ENCODE measurements at regions not wholly inside any gene's neighbourhood (a gene's known extent, or its start where the extent isn't known, plus 50 kb on each side); places are given as distances from the start of the nearest gene placed in this dataset.

DNA sequence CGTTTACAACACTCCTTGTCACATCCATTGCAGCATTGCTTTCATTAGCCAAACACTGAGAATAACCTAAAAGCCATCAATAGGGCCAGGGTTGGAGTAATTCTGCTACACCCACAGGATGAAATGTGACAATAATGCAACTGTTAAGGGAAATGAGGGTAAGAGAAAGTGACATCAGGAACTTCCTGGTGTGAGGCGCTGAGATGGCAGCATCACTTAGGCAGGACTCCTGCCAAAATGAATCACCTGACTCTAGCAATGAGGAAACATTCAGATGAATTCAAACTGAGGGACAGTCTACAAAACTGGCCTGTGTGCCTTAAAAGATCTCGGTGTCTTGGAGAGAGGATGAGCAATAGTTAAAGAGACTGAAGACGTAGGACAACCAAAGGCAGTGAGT is 115.6 kb upstream of the AGAP1 start:
- no peak overlapping the region for H3K4me3 ChIP-seq (ENCODE audit: low read length)
- TF ChIP-seq CTCF (IDR thresholded peaks at IDR 0.05; ENCODE audit: low read length) (no peak), EZH2 (optimal IDR thresholded peaks at IDR 0.05; ENCODE audit: low read depth, low read length) (no peak), EZH2phosphoT487 (IDR thresholded peaks at IDR 0.05; ENCODE audit: low read length) (no peak)
- H3F3A ChIP-seq (ENCODE audit: insufficient read depth, low read length), result no peaks in the 10 kb centered on the region
- no peak overlapping the region for H3K27ac ChIP-seq (ENCODE audit: low read length)
- no peak overlapping the region for H3K4me2 ChIP-seq (ENCODE audit: low read depth, low read length)
- no peaks in the 10 kb centered on the region for H3K9me2 ChIP-seq (replicated peaks; ENCODE audit: insufficient read depth, low read length)
- no peak overlapping the region for H3K9ac ChIP-seq (ENCODE audit: low read length)
- no peaks in the 10 kb centered on the region for H3K9me3 ChIP-seq (replicated peaks; ENCODE audit: insufficient read depth, low read length)
- H3K79me2 ChIP-seq (ENCODE audit: low read length), result no peaks in the 10 kb centered on the region
- H4K20me1 ChIP-seq (ENCODE audit: insufficient read depth, low read length), result no peaks in the 10 kb centered on the region
- no peak overlapping the region for H2AFZ ChIP-seq (ENCODE audit: low read length)
- H3K36me3 ChIP-seq (replicated peaks; ENCODE audit: insufficient read depth, low read length), result no peaks in the 10 kb centered on the region
- H3K4me1 ChIP-seq (ENCODE audit: low read length), result no peaks in the 10 kb centered on the region
- H3K27me3 ChIP-seq (replicated peaks; ENCODE audit: insufficient read depth, low read length), result no peaks in the 10 kb centered on the region
- no peak for DNase-seq

GRCh38 chr2:235378944-235379343 is 114.9 kb upstream of the AGAP1 start:
- TF ChIP-seq EZH2 (optimal IDR thresholded peaks at IDR 0.05; ENCODE audit: low read depth, low read length) (no peak), CTCF (IDR thresholded peaks at IDR 0.05; ENCODE audit: low read length) (no peak), EZH2phosphoT487 (IDR thresholded peaks at IDR 0.05; ENCODE audit: low read length) (no peak)
- Histone ChIP-seq H4K20me1 (ENCODE audit: insufficient read depth, low read length) (no peaks in the 10 kb centered on the region), H3K4me2 (ENCODE audit: low read depth, low read length) (no peak overlapping the region), H3K4me3 (ENCODE audit: low read length) (no peak overlapping the region), H3K27me3 (replicated peaks; ENCODE audit: insufficient read depth, low read length) (no peaks in the 10 kb centered on the region), H3K4me1 (ENCODE audit: low read length) (no peaks in the 10 kb centered on the region), H3F3A (ENCODE audit: insufficient read depth, low read length) (no peaks in the 10 kb centered on the region), H3K9ac (ENCODE audit: low read length) (no peak overlapping the region), H3K36me3 (replicated peaks; ENCODE audit: insufficient read depth, low read length) (no peaks in the 10 kb centered on the region), H2AFZ (ENCODE audit: low read length) (no peak overlapping the region), H3K79me2 (ENCODE audit: low read length) (no peaks in the 10 kb centered on the region), H3K9me3 (replicated peaks; ENCODE audit: insufficient read depth, low read length) (no peaks in the 10 kb centered on the region), H3K27ac (ENCODE audit: low read length) (no peak overlapping the region), H3K9me2 (replicated peaks; ENCODE audit: insufficient read depth, low read length) (no peaks in the 10 kb centered on the region)
- no peak for DNase-seq

- no peak overlapping the region for H2AFZ ChIP-seq (ENCODE audit: low read length)
- no peak for DNase-seq
- TF ChIP-seq EZH2phosphoT487 (IDR thresholded peaks at IDR 0.05; ENCODE audit: low read length) (no peak), EZH2 (optimal IDR thresholded peaks at IDR 0.05; ENCODE audit: low read depth, low read length) (no peak), CTCF (IDR thresholded peaks at IDR 0.05; ENCODE audit: low read length) (no peak)
- H3K36me3 ChIP-seq (replicated peaks; ENCODE audit: insufficient read depth, low read length), result no peaks in the 10 kb centered on the region
- no peaks in the 10 kb centered on the region for H3K9me3 ChIP-seq (replicated peaks; ENCODE audit: insufficient read depth, low read length)
- H3F3A ChIP-seq (ENCODE audit: insufficient read depth, low read length), result no peaks in the 10 kb centered on the region
- no peaks in the 10 kb centered on the region for H3K79me2 ChIP-seq (ENCODE audit: low read length)
- no peaks in the 10 kb centered on the region for H3K27me3 ChIP-seq (replicated peaks; ENCODE audit: insufficient read depth, low read length)
- no peak overlapping the region for H3K4me2 ChIP-seq (ENCODE audit: low read depth, low read length)
- H4K20me1 ChIP-seq (ENCODE audit: insufficient read depth, low read length), result no peaks in the 10 kb centered on the region
- H3K27ac ChIP-seq (ENCODE audit: low read length), result no peak overlapping the region
- H3K4me1 ChIP-seq (ENCODE audit: low read length), result no peaks in the 10 kb centered on the region
- H3K9ac ChIP-seq (ENCODE audit: low read length), result no peak overlapping the region
- no peak overlapping the region for H3K4me3 ChIP-seq (ENCODE audit: low read length)
- H3K9me2 ChIP-seq (replicated peaks; ENCODE audit: insufficient read depth, low read length), result no peaks in the 10 kb centered on the region
Observed at GRCh38 chr2:235381261-235381912, 112.5 kb upstream of the AGAP1 start.

Data from MM.1S (cell line).